Hypothalamus (tissue), 51 donors: ENCODE measurements at regions not wholly inside any gene's neighbourhood (a gene's known extent, or its start where the extent isn't known, plus 50 kb on each side); places are given as distances from the start of the nearest gene placed in this dataset.
A peak's percentile ranks its signal among the peaks of the same experiment; 100 is the strongest.

Source experiments
- DNase-seq, 51 donors: peaks; one replicate each; lab custom pipeline; 2025; lab: John Stamatoyannopoulos, UW

DNA sequence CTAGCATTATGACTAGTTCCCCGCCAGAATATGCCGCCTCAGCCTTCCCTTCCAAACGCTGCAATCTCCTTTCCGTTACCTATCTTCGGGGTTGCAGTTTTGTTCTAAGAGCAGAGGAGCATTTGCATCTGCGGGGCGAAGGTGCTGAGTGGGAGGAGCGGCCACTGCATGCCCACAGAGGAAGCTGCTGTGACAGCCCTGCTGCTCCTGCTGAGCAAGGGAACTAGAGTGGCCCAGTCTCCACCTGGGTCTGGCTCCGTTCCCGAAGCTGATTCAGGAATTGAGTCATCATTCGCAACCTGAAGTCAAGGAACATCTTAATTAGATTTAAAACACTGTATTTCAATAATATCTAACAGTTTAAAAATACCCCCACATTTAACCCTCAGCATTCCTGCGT, 98.2 kb upstream of the TJP1 start:
- DNase-seq, result peak in 1 of 51 donors; percentile 60

GRCh38 chr15:29919380-29919881, 97.2 kb upstream of the TJP1 start:
- no peak for DNase-seq

DNA sequence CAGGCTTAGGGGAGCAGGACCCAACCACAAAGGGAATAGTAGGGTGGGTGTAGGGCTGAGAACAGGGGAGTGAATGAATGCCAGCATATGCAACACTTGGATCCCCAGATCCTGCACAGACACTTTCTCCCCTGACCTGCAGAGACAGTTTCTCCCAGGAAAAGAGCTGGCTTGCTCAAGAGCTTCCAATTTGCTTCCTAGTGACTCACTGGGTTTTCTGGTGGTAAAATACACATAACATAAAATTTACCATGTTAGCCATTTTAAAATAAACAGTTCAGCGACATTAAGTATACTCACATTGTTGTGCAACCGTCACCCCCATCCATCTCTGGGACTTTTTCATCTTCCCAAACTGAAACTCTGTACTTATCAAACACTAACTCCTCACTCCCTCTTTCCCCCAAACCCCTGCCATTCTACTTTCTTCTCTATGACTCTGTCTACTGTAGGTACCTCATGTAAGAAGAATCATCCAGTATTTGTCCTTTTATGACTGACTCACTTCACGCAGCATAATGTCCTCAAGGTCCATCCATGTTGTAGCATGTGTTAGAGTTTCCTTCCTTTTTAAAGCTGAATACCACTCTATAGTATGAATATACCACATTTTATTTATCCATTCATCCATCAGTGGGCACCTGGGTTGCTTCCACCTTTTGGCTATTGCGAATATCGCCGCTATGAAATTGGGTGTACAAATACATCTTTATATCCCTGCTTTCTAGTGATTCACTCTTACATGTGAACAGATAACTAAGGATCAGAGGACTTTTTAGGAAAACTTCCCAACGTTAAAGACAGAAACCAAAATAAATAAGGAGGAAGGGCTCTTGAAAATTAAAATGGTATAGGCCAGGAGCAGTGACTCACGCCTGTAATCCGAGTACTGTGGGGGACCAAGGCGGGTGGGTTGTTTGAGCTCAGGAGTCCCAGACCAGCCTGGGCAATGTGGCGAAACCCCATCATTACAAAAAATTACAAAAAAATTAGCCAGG, 95.6 kb upstream of the TJP1 start:
- no peak for DNase-seq

DNA sequence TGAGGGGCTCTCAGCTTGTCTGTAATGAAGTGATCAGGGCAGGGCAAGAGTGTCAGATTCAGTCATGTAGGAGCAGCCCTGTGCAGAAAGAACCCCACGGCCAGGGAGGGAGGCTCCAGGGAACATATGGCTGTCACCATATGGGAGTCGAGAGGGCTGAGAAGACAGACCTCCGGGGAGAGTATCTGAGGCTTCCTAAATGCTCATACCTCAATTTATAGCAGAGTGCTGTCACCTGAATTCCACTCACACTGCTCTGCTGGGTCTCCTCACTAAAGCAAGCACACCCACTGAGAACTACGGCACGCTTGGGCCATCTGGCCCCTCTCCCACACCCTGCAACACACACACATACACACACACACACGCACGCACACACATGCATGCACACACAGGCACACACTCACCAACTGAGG, 92.3 kb upstream of the TJP1 start:
- DNase-seq, result no peak

DNA sequence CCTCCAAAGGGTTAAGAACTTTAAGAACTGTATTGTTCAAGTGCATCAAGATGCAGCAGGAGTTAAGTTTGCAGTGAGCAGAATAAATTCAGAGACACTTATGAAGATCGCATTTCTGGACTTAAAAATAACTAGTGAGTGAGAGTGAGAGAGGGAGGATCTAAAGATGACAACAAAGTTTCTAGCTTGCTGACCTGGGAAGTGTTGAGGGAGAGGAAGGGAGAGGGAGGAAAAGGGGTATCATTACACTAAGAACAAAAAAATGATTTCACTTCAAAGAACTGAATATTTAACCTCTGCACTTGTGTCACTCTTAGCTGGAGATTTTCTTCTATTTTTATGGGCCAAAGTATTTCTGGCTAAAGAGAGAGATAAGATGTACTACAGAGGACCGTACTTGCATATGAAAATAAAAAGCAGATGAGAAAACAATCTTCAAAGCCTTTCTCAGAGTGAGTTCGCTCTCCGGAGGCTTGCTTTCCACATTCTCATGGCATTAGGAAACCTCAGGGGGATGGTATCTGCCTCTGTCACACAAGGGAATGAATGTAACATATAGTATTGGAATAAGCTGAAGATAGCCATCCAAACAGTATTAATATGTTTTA, 91.4 kb upstream of the TJP1 start:
- no peak for DNase-seq

- DNase-seq, result no peak
Measured at GRCh38 chr15:29911705-29912104, 89.4 kb upstream of the TJP1 start.

GRCh38 chr15:29910068-29910467, 87.8 kb upstream of the TJP1 start:
- no peak for DNase-seq

DNA sequence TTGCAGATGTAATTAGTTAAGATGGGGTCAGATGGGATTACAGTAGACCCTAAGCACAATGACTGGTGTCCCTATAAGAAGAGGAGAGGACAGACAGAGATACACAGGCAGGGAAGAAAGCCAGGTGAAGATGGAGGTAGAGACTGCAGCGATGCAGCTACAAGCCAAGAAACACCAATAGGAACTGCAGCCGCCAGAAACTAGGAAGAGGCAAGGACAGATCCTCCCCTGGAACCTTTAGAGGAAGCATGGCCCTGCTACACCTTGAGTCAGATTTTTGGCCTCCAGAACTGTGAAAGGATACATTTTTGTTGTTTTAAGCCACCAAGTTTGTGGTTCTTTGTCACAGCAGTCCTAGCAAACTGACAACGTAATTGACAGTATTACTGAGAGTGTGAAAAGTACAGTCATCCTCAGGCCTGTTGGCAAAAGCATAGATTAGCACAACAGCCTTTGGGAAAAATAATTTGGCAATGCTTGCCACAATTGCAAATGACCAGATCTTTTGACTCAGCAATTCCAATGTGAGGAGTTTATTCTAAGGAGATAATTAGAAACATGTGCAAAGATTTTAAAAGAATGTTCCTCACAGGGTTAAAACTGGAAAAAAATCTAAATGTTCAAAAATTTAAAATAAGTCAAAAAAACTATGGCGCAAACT, 82.6 kb upstream of the TJP1 start:
- DNase-seq, result no peak

DNA sequence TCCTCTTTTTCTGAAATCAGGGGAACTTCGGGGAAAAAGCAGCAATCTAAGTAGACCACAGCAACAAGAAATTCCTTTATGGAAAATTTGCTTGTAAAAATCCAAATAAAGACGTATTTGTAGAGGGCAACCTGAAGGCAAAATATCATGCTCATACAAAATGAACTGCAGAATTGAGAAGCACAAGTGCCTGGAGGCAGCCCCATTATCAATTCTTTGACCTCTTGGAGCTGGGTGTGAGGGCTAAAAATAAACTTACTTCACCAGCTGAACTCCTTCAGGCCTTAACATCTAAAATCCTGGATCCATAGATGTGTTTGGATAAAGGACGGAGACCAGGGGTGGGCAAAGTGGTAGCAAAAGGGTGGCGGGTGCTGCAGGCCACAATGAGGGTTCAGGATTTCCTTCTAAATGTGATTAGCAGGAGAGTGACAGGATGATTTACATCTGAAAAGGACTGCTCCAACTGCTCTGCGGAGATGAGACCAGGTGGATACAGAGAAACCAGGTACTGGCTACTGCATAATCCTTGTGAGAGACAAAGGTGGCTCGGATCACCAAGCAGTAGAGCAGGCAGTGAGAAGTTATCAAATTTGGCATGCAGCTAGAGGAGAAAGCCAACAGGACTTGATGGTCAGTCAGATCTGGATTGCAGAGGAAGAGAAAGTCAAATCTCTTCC, 81.7 kb upstream of the TJP1 start:
- no peak for DNase-seq

DNA sequence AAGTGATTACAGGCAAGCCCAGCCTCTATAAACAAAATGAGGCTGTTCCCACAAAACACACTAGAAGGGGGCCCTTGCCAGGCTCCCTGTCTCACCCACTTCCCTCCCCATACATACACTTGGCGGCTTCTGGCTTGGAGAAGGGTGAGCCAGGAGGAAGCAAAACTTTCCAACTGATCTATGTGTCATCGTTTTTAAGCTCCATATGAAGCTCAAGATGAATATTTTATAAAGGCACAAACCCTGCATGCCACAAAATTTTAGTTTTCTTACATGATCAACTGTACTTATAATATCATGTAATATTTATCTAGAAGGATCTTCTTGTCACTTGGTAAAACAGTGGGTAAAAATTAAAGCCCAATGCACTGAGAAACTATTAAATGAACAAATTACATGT, 80.8 kb upstream of the TJP1 start:
- no peak for DNase-seq

- no peak for DNase-seq
Measured at GRCh38 chr15:29900237-29901189, 78.2 kb upstream of the TJP1 start.

DNA sequence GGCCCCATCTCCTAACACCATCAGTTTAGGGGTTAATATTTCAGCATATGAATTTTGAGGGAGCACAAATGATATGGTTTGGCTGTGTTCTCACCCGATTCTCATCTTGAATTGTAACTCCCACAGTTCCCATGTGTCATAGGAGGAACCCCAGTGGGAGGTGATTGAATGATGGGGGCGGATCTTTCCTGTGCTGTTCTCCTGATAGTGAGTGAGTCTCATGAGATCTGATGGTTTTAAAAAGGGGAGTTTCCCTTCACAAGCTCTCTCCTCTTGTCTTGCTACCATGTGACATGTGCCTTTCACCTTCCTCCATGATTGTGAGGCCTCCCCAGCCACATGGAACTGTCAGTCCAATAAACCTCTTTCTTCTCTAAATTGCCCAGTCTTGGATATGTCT, 73.8 kb upstream of the TJP1 start:
- no peak for DNase-seq

- DNase-seq, result no peak
Measured at GRCh38 chr15:29891096-29891457, 68.8 kb upstream of the TJP1 start.

DNA sequence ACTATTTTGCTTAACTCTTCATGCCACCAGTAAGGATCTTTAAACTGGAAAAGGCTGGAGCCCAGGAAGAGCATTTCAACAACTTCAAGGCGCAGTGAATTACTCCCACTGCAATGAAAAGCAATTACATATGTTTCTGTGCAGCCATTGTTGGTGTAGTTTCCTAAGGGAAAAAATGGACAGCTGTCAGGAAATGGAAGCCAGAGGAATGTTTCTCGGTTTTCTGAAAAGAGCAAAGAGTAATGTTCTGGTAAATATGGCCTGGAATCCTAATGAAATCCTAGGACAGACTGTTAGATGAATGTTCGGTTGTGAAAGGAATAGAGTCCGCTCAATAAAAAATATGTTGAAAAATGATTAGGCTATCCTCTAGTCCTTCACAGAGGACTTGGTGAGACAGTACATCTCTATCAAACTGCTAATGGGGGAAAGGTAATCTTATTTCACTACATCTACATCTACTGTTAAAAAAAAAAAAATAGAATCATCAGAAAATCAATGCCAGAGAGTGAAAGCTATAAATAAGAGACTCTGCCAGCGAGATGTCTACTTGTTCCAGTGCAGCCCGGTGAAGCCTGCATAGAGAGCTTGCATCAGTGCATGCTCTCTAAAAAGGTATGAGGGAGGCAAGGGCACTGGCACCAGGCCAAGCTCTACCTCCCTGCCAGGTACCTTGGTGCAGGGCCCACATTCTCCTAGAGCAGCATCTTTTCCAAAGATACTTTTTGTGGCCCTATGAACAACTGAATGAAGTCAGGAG, 68.2 kb upstream of the TJP1 start:
- no peak for DNase-seq

DNA sequence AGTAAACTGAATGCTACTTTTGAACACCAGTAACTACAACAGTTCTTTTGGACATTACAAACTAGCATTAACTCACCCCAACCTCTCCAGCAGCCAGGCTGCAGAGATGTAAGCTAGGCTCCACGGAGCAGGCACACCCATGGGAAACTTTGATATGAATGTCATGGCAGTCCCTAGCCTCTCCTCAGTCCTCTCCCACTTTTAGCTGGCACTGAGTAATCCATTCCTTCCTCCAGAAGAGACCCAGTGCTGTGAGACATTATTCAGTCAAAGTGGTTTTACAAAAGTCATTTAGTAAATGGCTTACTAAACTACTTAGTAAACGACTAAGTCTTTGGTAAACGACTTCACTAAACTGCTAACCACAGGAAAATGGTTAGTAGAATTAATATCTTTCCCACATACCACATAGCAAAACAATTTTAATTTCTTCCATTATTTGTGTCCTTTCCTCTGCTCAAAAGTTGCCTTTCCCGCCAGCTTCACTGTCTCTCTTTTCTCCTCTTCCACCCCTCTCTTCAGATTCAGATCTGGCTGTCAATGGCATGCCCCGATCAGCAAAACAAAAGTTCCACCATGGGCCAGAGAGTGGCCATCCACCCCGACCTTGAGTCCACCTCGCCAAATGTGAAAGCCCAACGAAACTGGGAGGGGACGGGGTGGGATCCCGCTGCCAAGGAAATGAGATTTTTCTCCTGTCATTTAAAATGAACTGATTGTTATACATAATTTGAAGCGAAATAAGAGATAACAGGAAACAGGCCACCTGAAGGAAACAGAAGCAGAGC, 67.5 kb upstream of the TJP1 start:
- DNase-seq, result peak in 1 of 51 donors; percentile 17

GRCh38 chr15:29888646-29889045, 66.4 kb upstream of the TJP1 start:
- DNase-seq, result peak in 22 of 51 donors; percentile 8 to 61 (median 41)

GRCh38 chr15:29887721-29888120, 65.5 kb upstream of the TJP1 start:
- DNase-seq, result no peak

- DNase-seq, result no peak
Measured at GRCh38 chr15:29885183-29885582, 62.9 kb upstream of the TJP1 start.
